Testis (tissue), 2 donors: ENCODE measurements at regions not wholly inside any gene's neighbourhood (a gene's known extent, or its start where the extent isn't known, plus 50 kb on each side); places are given as distances from the start of the nearest gene placed in this dataset.

Experiments
- CTCF ChIP-seq, 3 experiments: fragments of 450-650 bp in 2 of 3; fragments of 200-600 bp in 1 of 3; sonication (generic) in 1 of 3; IDR thresholded peaks; one replicate each; pipeline ENCODE4 v1.5.1; 2016 to 2019; ENCODE audit warnings: antibody characterized with exemption in 3 of 3, mild to moderate bottlenecking in 2 of 3, moderate library complexity in 1 of 3
- POLR2A ChIP-seq: fragments of 450-650 bp; IDR thresholded peaks from one replicate; pipeline ENCODE4 v1.6.1; 2017; ENCODE audit warnings: antibody characterized with exemption, mild to moderate bottlenecking, moderate library complexity

GRCh38 chr12:93214523-93215289, 163.0 kb upstream of the NUDT4 start:
- no peak for TF ChIP-seq CTCF (IDR thresholded peaks at IDR 0.05)
- TF ChIP-seq POLR2A: no peak
